NCI-H524 (cell line): ENCODE measurements at regions not wholly inside any gene's neighbourhood (a gene's known extent, or its start where the extent isn't known, plus 50 kb on each side); places are given as distances from the start of the nearest gene placed in this dataset.

Experiments
- DNase-seq, 2 experiments: peaks; one replicate each; lab custom pipeline; 2025; lab: John Stamatoyannopoulos, UW

- DNase-seq = no peak
These were observed 228.0 kb upstream of the ADAMTS9 start for GRCh38 chr3:64915778-64916177.

DNA sequence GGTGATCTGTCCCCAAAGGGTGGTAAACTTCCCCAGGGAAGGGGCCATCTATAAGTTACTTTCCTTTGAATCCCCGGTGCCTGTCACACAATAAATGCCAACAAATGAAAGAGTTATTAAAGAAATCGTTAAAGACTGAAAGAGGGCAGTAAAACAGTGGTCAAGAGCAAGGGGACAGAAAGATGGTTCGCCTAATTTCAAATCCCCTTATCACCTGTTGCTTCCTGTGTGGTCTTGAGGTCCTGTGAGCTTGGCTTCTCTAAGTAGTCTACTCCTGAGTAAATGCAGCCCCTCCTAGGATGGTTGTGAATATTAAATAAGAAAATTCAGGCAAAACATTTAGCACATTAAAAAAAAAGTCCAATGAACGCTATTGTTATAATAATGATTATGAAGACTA, 225.7 kb upstream of the ADAMTS9 start:
- DNase-seq = no peak

- no peak for DNase-seq
These were observed 223.3 kb upstream of the ADAMTS9 start for GRCh38 chr3:64911138-64911537.

DNA sequence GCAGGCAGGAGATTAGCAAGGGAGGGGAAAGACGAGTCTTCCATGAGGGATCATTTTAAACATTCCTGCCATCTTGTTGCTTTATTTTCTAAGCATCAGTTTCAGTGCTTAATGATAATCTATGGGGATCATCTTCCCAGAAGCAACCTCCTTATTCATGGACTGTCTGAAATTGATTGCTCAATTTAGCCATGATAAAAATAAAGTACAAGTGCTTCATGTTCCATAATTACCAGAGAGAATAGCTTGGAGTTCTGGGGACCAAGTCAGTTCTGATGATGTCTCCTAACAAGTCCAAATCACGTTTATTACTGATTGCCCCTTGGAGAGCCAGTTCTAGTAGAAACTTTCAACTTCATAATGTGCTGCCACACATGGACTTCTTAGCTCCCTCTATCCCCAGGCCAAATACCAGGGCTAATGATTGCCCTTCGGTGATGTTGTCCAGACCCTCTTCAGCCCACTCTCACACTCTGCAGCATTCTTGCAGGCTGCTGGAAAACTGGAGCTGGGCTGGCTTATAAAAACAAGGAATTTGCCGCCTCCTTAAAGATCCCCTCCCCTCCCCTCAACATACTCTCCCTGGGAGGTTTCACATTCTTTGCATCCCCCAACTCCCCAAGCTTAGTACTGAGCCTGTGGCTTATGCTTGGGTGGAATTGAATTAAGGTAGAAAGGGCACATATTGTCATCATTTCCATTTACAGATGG, 222.1 kb upstream of the ADAMTS9 start:
- no peak for DNase-seq

DNA sequence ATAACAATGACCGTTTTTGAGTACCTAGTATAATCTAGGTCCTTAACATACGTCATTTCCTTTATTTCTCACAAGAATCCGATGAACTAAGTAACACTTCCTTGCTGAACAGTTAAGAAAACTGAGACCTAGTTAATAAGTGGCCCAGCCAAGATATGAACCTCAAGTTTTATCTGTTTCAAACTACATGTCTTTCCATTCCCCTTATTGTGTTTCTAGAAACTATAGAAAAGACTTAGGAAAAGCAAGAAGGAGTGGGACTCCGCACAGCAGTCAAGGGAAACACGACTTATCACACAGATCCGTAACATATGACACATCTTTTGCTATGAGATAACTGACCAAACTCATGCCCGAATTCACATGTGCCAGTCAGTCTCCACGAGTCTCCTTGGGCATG, 221.2 kb upstream of the ADAMTS9 start:
- DNase-seq = no peak

DNA sequence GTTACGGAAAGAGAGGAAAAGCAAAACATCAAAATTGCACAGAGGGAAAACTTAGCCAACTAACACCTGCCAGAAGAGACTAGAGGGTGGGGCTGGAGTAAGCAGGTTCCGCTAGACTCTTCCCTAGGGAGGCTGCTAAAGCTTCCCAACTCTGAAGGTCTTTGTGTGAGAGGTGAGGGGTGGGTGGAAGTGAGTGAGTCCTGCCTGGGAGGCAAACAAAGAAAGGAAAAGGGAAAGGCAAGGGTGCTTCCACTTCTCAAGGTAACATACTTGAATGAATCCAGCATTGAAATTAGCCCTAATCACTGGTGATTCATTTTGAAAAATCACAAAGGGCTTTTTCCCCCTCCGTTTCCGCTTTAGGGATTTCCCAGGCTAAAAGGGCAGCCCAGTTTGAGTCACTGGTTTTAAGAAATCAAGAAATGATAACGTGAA, 220.5 kb upstream of the ADAMTS9 start:
- DNase-seq = no peak

DNA sequence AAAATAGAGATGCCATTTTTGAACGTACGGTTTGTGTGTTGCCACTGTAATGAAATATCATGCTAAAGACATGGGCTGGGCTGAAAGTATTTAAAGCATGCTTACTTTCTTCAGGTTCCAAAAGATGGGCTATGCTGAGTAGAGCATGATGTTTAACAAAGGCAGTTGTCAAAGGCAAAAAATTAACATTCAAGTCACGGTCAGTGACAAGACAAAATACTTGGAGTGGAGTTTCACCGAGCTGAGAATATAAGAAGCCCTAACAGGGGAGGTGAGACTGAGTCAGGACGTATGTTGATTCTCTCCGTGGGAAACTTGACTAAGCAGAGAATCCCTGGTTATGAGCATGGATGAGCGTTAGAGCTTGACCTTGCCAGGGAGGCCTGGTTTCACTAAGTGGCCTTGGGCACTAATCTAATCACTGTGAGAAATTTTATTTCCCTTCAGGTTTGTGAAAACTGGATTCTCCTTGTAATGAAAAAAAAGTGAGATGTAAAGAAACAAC, 218.2 kb upstream of the ADAMTS9 start:
- DNase-seq = no peak

- DNase-seq = no peak
These were observed 215.2 kb upstream of the ADAMTS9 start for GRCh38 chr3:64903006-64903405.

DNA sequence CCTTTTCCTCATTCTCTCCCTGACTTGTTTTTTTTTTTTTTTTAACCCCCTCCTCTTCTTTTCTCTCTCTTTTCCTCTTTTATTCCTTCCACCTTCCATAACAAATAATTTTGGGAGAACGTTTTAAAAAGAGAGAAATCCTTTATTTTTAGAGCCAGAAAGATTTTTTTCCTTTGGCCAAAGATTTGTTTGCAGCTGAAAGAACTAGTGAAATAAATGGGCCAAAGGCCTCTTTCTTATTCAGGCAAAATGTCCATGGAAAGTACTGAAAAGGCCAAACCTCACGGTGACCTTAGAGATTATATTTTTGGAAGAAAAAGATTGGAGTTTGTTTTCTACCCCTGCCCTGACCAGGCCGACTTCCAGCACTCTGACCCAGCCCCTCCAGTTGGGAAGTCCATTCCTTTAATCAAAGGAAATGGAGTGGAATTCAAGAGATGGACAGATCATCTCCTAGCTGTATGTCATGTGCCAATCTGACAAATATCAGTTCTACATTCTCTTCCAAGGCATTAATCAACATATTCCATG, 214.3 kb upstream of the ADAMTS9 start:
- no peak for DNase-seq

DNA sequence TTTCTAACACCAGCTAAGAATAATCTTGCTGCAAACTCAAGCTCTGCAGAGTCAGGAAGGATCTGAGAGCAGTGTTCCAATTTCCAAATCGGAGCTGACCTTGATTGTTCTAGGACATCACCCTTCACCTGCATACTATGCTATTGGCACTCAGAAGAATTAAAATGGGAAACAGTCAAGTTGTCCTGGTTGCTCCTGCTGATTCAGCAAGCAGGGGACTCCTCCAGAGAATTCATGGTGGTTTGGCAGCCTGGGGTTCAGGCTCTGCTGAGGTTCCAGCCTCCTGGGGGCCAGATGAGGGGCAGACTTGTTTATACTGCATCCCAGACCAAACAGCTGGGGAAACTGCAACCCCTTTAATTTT, 213.7 kb upstream of the ADAMTS9 start:
- no peak for DNase-seq

DNA sequence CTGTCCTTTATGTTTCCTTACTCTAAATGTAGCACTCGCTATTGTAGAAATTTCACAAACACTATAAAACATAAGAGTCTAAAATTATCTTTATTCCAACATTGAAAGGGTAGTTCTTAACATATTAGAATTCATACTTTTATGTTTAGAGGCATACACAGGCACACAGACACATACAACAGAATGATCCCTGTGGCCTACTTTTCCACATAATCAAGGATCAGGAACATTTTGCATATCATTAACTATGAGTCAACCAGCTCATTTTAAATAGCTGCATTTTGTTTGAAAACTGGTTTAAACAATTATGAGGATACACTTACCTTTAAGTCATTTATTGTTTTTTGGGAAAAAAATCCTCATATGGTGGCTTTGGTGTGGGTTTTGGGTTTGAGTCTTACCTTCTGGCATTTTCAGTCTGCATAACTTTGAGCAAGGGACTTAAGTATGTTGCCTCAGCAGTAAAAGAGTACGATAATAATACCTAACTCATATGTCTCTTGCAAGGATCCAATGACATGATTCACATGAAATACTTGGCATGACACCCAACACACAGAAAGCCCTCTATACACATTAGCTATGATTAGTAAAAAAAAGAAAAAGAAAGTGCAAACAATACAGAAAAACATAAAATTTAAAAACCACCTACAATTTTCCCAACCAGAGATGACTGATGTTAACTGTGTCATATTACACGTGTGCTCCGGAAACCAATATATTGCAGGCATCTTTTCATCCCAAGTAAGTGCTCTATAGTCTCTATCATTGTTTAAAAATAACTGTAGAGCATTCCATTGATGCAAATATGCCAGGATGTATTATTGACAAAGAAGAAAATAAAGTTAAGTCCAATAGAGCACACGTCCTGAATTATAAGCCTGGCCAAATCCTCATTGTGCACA, 213.1 kb upstream of the ADAMTS9 start:
- DNase-seq = no peak

GRCh38 chr3:64900156-64900555, 212.4 kb upstream of the ADAMTS9 start:
- DNase-seq = no peak

GRCh38 chr3:64898941-64899340, 211.1 kb upstream of the ADAMTS9 start:
- no peak for DNase-seq

- DNase-seq = peak in 1 of 2 experiments; percentile 46
These were observed 208.4 kb upstream of the ADAMTS9 start for GRCh38 chr3:64895991-64896895.

DNA sequence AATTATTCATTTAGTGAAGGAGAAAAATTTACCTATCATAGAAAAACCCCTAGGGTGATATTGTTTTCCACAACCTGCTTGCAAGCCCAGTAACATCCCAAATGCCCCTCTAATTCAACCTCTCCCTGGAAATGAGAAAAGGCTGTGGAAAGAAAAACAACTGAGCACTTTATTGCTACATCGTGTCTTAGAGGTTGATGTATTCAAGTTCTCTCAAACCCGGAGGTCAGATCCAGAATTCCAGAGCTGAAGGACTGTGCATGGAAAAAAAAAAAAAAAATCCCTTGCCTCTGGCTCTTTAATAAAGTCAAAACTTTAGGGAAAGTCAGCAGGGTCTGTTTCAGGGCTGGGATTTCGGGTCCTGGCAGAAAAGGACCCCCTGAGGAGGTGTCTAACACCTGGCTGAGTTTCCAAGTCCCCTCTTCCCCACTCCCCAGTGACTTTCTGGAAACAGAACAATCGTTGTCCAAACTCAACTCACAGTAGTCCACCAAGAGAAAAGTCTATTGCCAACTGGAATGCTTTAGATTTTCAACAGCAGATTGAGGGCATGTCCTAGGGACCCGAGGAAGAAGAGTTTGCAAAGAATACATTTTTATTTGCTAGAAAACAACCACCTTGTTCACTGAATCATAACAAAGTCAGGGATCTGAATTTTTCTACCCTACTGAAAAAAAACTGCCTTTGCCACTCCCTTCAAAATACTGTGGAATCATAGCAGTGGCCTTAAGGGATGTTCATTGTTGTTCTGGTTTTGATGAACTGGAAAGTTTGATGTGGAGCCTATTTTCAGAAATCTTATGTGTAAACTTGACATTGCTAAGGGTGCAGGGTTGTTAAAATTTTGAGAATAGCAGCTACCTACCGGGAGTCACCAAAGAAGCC, 207.5 kb upstream of the ADAMTS9 start:
- no peak for DNase-seq

- DNase-seq = no peak
These were observed 206.2 kb upstream of the ADAMTS9 start for GRCh38 chr3:64894006-64894405.

DNA sequence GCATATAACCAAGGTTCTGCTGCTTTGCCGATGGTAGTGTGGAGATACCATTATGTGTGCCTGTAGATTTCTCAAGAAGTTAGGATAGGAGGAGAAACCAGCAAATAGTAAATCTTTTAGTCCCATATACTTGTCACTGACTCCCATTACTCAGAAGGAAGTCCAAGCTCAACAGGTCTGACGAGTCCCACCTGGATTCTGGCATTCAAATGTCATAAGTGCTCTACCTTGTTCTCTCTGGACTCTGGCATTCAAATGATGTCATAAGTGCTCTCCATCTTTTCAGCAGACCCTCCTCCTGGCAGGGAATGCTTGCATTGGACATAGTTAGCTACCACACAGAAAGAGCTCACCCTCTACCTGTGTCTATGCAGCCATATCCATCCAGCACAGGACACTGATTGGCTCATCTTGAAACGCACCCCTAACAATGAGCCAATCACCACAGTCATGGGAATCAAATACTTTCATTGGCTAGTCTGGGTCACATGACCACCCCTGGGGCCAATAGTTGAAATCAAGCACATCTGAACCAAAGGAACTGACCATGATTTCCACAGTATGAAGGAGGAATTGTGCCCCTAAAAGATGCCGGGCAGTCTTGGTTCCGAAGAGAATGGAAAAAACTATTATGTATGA, 205.0 kb upstream of the ADAMTS9 start:
- no peak for DNase-seq

DNA sequence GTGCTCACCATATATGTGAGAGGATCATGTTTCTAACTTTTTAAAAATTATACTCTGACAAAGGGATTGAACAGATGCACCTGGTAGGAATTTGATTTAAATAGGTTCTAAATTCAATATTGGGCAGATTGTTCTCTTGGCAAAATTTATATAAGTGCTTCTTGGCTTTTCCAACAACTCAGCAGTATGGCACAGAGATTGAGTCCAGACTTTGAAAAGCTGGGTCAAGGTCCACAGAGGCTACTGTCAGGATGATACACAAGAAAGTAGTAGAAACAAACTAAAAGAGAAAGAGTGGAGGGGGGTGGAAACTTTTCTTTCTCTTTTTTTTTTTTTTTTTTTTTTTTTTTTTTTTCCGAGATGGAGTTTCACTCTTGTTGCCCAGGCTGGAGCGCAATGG, 203.2 kb upstream of the ADAMTS9 start:
- peak in 1 of 2 experiments; percentile 76 for DNase-seq

DNA sequence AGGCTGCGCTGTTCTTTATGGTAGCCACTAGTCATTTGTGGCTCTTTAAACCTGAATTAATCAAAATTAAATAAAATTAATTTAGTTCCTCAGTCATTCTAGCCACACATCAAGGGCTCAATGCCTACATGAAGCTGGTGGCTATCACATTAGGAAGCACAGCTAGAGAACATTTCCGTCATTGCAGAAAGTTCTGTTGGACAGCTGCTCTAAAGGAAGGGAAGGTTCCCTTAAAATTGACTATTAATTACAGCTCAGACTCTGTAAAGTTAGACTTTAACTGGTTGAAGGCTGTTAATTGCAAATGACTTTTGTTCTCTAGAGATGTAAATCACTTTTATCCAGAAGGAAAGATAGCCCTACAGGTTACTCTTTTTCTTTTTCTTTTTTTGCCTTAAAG, 202.7 kb upstream of the ADAMTS9 start:
- DNase-seq = peak in 1 of 2 experiments; percentile 18

GRCh38 chr3:64890006-64890405, 202.2 kb upstream of the ADAMTS9 start:
- DNase-seq = peak in 1 of 2 experiments; percentile 34
